Sigmoid colon (tissue), 4 donors: ENCODE measurements at regions not wholly inside any gene's neighbourhood (a gene's known extent, or its start where the extent isn't known, plus 50 kb on each side); places are given as distances from the start of the nearest gene placed in this dataset.

Experiments
- EP300 ChIP-seq, 4 donors: sonication (generic); formaldehyde crosslinking; IDR thresholded peaks; one replicate each; pipeline ENCODE4 v1.6.1; 2017; ENCODE audit warnings: antibody characterized with exemption in 4 of 4
- POLR2A ChIP-seq, 2 donors: fragments of 450-650 bp; IDR thresholded peaks; one replicate each; pipeline ENCODE4 v1.6.1; 2016; ENCODE audit warnings: antibody characterized with exemption in 2 of 2, mild to moderate bottlenecking in 2 of 2, moderate library complexity in 2 of 2
- POLR2AphosphoS5 ChIP-seq, 4 donors: sonication (generic); formaldehyde crosslinking; IDR thresholded peaks; one replicate each; pipeline ENCODE4 v1.6.1; 2017; ENCODE audit warnings: antibody characterized with exemption in 4 of 4
- TF ChIP-seq, protein P1 (sequence below), 4 experiments: fragments of 450-650 bp in 3 of 4; fragments of 200-600 bp in 1 of 4; IDR thresholded peaks; one replicate each; pipeline ENCODE4 v1.5.1; 2016 to 2019; ENCODE audit warnings: antibody characterized with exemption in 4 of 4, mild to moderate bottlenecking in 3 of 4, moderate library complexity in 2 of 4

- no peak for TF ChIP-seq POLR2A (IDR thresholded peaks at IDR 0.05)
- TF ChIP-seq, protein P1, sequence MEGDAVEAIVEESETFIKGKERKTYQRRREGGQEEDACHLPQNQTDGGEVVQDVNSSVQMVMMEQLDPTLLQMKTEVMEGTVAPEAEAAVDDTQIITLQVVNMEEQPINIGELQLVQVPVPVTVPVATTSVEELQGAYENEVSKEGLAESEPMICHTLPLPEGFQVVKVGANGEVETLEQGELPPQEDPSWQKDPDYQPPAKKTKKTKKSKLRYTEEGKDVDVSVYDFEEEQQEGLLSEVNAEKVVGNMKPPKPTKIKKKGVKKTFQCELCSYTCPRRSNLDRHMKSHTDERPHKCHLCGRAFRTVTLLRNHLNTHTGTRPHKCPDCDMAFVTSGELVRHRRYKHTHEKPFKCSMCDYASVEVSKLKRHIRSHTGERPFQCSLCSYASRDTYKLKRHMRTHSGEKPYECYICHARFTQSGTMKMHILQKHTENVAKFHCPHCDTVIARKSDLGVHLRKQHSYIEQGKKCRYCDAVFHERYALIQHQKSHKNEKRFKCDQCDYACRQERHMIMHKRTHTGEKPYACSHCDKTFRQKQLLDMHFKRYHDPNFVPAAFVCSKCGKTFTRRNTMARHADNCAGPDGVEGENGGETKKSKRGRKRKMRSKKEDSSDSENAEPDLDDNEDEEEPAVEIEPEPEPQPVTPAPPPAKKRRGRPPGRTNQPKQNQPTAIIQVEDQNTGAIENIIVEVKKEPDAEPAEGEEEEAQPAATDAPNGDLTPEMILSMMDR (IDR thresholded peaks at IDR 0.05): no peak
- no peak for TF ChIP-seq EP300 (IDR thresholded peaks at IDR 0.05)
- no peak for TF ChIP-seq POLR2AphosphoS5 (IDR thresholded peaks at IDR 0.05)
These were observed 293.1 kb downstream of the DMRTA1 start for GRCh38 chr9:22739712-22740111.
